Left lobe of liver (tissue), 2 donors: ENCODE measurements at regions not wholly inside any gene's neighbourhood (a gene's known extent, or its start where the extent isn't known, plus 50 kb on each side); places are given as distances from the start of the nearest gene placed in this dataset.
"Not testable (repeated sequence)": the region's sequence is repeated elsewhere in the genome, so short reads cannot be mapped to it uniquely, and the experiment has no call there.

Source experiments
- ATAC-seq: fragments of 200-7000 bp; cut with Tn5 transposase; one replicate; pipeline ENCODE4 v1.9.1; 2020; ENCODE audit warnings: mild to moderate bottlenecking, moderate library complexity
- DNase-seq: peaks from one replicate; pipeline ENCODE4 v3.0.0-alpha.2; 2020; ENCODE audit warnings: low spot score
- donor health status: DM: no; HTN: no; CAD: no; lungs with moderate emphysema.
- donor health status: DM: no; HTN: yes; CAD: no.

GRCh38 chr2:48210189-48210588 is 104.3 kb upstream of the FOXN2 start:
- DNase-seq (no peak), ATAC-seq (no peak)

- ATAC-seq (no peak), DNase-seq (no peak)
Measured at GRCh38 chr2:48213646-48214045, 100.8 kb upstream of the FOXN2 start.

GRCh38 chr2:48218169-48218568 is 96.3 kb upstream of the FOXN2 start:
- ATAC-seq = peak; percentile 33
- DNase-seq = no peak

GRCh38 chr2:48219234-48219554 is 95.3 kb upstream of the FOXN2 start:
- ATAC-seq (no peak), DNase-seq (no peak)

GRCh38 chr2:48219555-48220436 is 94.7 kb upstream of the FOXN2 start:
- ATAC-seq = peak; percentile 87
- DNase-seq = peak; percentile 79

GRCh38 chr2:48220501-48220900 is 94.0 kb upstream of the FOXN2 start:
- ATAC-seq = no peak

GRCh38 chr2:48221846-48222516 is 92.5 kb upstream of the FOXN2 start:
- DNase-seq (no peak), ATAC-seq (peak; percentile 24)

More at GRCh38 chr2:48220501-48220900, 94.0 kb upstream of the FOXN2 start:
- DNase-seq = no peak

GRCh38 chr2:48227617-48228344 is 86.7 kb upstream of the FOXN2 start:
- no peak for DNase-seq
- ATAC-seq = no peak

GRCh38 chr2:48228345-48228684 is 86.2 kb upstream of the FOXN2 start:
- no peak for DNase-seq
- ATAC-seq = no peak

GRCh38 chr2:48229063-48229462 is 85.4 kb upstream of the FOXN2 start:
- DNase-seq (no peak), ATAC-seq (no peak)

- DNase-seq (no peak), ATAC-seq (no peak)
Measured at GRCh38 chr2:48230834-48231233, 83.6 kb upstream of the FOXN2 start.

- ATAC-seq = no peak
- DNase-seq = no peak
Measured at GRCh38 chr2:48232351-48232750, 82.1 kb upstream of the FOXN2 start.

- no peak for ATAC-seq
Measured at GRCh38 chr2:48233005-48233404, 81.5 kb upstream of the FOXN2 start.

GRCh38 chr2:48233824-48234223 is 80.7 kb upstream of the FOXN2 start:
- not testable (repeated sequence) for ATAC-seq, DNase-seq

More at GRCh38 chr2:48233005-48233404, 81.5 kb upstream of the FOXN2 start:
- no peak for DNase-seq

GRCh38 chr2:48235076-48235475 is 79.4 kb upstream of the FOXN2 start:
- ATAC-seq = no peak

GRCh38 chr2:48238381-48238780 is 76.1 kb upstream of the FOXN2 start:
- ATAC-seq (no peak), DNase-seq (no peak)

More at GRCh38 chr2:48235076-48235475, 79.4 kb upstream of the FOXN2 start:
- DNase-seq = no peak

GRCh38 chr2:48240912-48241311 is 73.6 kb upstream of the FOXN2 start:
- ATAC-seq = no peak
- no peak for DNase-seq

GRCh38 chr2:48247206-48247605 is 67.3 kb upstream of the FOXN2 start:
- DNase-seq = no peak
- ATAC-seq = no peak

- ATAC-seq = peak; percentile 38
Measured at GRCh38 chr2:48248251-48248933, 66.1 kb upstream of the FOXN2 start.

GRCh38 chr2:48249025-48249424 is 65.5 kb upstream of the FOXN2 start:
- DNase-seq = no peak
- peak; percentile 4 for ATAC-seq

More at GRCh38 chr2:48248251-48248933, 66.1 kb upstream of the FOXN2 start:
- DNase-seq = no peak
